ENCODE measurements at regions not wholly inside any gene's neighbourhood (a gene's known extent, or its start where the extent isn't known, plus 50 kb on each side); places are given as distances from the start of the nearest gene placed in this dataset.

DNA sequence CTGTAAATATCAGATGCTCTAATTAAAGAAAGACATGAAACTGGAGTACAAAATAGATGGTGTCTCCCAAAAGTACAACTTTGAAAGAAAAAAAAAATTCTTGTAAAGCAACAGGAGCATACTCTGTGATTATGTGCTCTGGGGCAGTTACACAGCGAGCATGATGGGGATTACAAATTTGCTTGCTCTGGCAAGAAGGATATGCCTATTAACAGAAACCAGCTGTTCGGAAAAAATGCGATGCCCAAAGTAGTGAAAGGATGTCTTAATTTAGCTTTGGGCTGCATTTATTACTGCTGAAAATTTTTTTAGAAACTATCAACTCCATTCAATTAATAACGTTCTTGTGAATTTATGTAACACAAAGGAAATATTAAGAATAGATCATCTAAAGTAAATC is 256.9 kb upstream of the TPK1 start:
- TF ChIP-seq SMARCB1 (IDR thresholded peaks at IDR 0.05; ENCODE audit: insufficient read length, low read depth) = no peak
- TF ChIP-seq, protein P1, sequence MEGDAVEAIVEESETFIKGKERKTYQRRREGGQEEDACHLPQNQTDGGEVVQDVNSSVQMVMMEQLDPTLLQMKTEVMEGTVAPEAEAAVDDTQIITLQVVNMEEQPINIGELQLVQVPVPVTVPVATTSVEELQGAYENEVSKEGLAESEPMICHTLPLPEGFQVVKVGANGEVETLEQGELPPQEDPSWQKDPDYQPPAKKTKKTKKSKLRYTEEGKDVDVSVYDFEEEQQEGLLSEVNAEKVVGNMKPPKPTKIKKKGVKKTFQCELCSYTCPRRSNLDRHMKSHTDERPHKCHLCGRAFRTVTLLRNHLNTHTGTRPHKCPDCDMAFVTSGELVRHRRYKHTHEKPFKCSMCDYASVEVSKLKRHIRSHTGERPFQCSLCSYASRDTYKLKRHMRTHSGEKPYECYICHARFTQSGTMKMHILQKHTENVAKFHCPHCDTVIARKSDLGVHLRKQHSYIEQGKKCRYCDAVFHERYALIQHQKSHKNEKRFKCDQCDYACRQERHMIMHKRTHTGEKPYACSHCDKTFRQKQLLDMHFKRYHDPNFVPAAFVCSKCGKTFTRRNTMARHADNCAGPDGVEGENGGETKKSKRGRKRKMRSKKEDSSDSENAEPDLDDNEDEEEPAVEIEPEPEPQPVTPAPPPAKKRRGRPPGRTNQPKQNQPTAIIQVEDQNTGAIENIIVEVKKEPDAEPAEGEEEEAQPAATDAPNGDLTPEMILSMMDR (IDR thresholded peaks at IDR 0.05 in 2 of 3, conservative IDR thresholded peaks at IDR 0.05 in 1 of 3; ENCODE audit: insufficient read depth in 2 of 3, low read depth in 1 of 3, low read length in 3 of 3) = no peak
- no peak for TF ChIP-seq FOXA1 (IDR thresholded peaks at IDR 0.05; ENCODE audit: borderline replicate concordance)
- TF ChIP-seq MTA1 (IDR thresholded peaks at IDR 0.05; ENCODE audit: borderline replicate concordance) = no peak
- TF ChIP-seq TEAD4 (IDR thresholded peaks at IDR 0.05; ENCODE audit: low read length) = no peak
- TF ChIP-seq TEAD4 (CRISPR knock-in tag; IDR thresholded peaks at IDR 0.05; ENCODE audit: borderline replicate concordance) = no peak
- TF ChIP-seq POLR2A (conservative IDR thresholded peaks at IDR 0.05) = no peak
- TF ChIP-seq YY1 (IDR thresholded peaks at IDR 0.05; ENCODE audit: borderline replicate concordance in 1 of 3, control insufficient read depth in 1 of 3, extremely low read depth in 1 of 3, insufficient read depth in 3 of 3, insufficient read length in 1 of 3, insufficient replicate concordance in 2 of 3, low read depth in 1 of 3, low read length in 2 of 3) = no peak
- no peak for TF ChIP-seq MAFG (tag; conservative IDR thresholded peaks at IDR 0.05)
- TF ChIP-seq ZNF41 (CRISPR knock-in tag; conservative IDR thresholded peaks at IDR 0.05) = no peak
- no peak for TF ChIP-seq ZBTB17 (CRISPR knock-in tag; IDR thresholded peaks at IDR 0.05)

Data from K562 (cell line).